AG04449 (cell line): ENCODE measurements at regions not wholly inside any gene's neighbourhood (a gene's known extent, or its start where the extent isn't known, plus 50 kb on each side); places are given as distances from the start of the nearest gene placed in this dataset.
"Not testable (repeated sequence)": the region's sequence is repeated elsewhere in the genome, so short reads cannot be mapped to it uniquely, and the experiment has no call there.

Source experiments
- CTCF ChIA-PET: fragments of 350-600 bp; formaldehyde crosslinking; extraction: SDS; loops from one replicate; lab custom pipeline; 2021; ENCODE audit warnings: antibody characterized with exemption; lab: Yijun Ruan, JAX
- POLR2A ChIA-PET: fragments of 400-600, 350-600 bp; formaldehyde crosslinking; extraction: SDS; loops from one replicate; lab custom pipeline; 2020; ENCODE audit warnings: antibody characterized with exemption, inconsistent platforms; lab: Yijun Ruan, JAX
- DNase-seq: peaks from one replicate; pipeline ENCODE4 v3.0.0-alpha.2; 2010; ENCODE audit warnings: low read depth, low spot score
- H3K4me3 ChIP-seq: 2 replicates; pipeline ENCODE4 v1.5.1; 2011; ENCODE audit warnings: low read depth, mild to moderate bottlenecking, control low read depth, low read length
- TF ChIP-seq, protein P1 (sequence below): IDR thresholded peaks from one replicate; pipeline ENCODE4 v1.5.1; 2011; ENCODE audit warnings: mild to moderate bottlenecking, moderate library complexity, low read length, control low read depth, inconsistent platforms; ENCODE audit not compliant: insufficient read depth; ENCODE audit errors: missing control alignments

DNA sequence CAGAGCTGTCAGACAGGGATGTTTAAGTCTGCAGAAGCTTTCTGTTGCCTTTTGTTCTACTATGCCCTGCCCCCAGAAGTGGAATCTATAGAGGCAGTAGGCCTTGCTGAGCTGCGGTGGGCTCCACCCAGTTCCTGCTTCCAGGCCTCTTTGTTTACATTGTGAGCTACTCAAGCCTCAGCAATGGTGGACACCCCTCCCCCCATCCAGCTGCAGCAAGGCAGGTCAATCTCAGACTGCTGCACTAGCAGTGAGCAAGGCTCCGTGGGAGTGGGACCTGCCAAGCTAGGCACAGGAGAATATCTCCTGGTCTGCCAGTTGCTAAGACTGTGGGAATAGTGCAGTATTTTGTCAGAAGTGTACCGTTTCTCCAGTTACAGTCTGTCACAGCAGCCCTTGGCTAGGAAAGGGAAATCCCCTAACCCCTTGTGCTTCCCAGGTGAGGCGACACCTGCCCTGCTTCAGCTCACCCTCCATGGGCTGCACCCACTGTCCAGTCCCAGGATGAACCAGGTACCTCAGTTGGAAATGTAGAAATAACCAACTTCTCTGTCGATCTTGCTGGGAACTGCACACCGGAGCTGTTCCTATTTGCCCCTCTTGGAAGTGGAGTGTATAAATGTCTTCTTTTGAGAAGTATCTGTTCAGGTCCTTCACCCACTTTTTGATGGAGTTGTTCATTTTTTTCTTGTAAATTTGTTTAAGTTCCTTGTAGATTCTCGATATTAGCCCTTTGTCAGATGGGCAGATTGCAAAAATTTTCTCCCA is 213.5 kb upstream of the SLC38A2 start:
- TF ChIP-seq, protein P1, sequence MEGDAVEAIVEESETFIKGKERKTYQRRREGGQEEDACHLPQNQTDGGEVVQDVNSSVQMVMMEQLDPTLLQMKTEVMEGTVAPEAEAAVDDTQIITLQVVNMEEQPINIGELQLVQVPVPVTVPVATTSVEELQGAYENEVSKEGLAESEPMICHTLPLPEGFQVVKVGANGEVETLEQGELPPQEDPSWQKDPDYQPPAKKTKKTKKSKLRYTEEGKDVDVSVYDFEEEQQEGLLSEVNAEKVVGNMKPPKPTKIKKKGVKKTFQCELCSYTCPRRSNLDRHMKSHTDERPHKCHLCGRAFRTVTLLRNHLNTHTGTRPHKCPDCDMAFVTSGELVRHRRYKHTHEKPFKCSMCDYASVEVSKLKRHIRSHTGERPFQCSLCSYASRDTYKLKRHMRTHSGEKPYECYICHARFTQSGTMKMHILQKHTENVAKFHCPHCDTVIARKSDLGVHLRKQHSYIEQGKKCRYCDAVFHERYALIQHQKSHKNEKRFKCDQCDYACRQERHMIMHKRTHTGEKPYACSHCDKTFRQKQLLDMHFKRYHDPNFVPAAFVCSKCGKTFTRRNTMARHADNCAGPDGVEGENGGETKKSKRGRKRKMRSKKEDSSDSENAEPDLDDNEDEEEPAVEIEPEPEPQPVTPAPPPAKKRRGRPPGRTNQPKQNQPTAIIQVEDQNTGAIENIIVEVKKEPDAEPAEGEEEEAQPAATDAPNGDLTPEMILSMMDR, result no peak
- POLR2A ChIA-PET, result interaction anchor here (0.6 to 0.7 kb wide), 2 partner anchors 30 to 46 kb away, joined by 3 read pairs; no protein-coding TSS in a partner anchor
- DNase-seq, result no peak
- no peak overlapping the region for H3K4me3 ChIP-seq
- CTCF ChIA-PET, result no interaction called here

DNA sequence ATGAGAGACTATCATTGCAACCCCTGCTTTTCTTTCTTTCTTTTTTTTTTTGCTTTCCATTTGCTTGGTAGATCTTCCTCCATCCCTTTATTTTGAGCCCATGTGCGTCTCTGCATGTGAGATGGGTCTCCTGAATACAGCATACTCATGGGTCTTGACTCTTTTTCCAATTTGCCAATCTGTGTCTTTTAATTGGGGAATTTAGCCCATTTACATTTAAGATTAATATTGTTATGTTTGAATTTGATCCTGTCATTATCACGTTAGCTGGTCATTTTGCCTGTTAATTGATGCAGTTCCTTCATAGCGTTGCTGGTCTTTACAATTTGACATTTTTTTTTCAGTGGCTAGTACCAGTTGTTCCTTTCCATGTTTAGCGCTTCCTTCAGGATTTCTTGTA is 211.5 kb upstream of the SLC38A2 start:
- POLR2A ChIA-PET, CTCF ChIA-PET, H3K4me3 ChIP-seq, DNase-seq: not testable (repeated sequence)

DNA sequence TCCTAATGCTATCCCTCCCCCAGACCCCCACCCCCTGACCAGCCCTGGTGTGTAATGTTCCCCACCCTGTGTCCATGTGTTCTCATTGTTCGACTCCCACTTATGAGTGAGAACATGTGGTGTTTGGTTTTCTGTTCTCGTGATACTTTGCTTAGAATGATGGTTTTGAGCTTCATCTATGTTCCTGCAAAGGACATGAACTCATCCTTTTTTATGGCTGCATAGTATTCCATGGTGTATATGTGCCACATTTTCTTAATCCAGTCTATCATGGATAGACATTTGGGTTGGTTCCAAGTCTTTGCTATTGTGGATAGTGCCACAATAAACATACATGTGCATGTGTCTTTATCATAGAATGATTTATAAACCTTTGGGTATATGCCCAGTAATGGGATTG is 209.4 kb upstream of the SLC38A2 start:
- CTCF ChIA-PET, DNase-seq, H3K4me3 ChIP-seq, POLR2A ChIA-PET: not testable (repeated sequence)

- ChIA-PET POLR2A (no interaction called here), CTCF (no interaction called here)
Observed at GRCh38 chr12:46580445-46580844, 207.9 kb upstream of the SLC38A2 start.

DNA sequence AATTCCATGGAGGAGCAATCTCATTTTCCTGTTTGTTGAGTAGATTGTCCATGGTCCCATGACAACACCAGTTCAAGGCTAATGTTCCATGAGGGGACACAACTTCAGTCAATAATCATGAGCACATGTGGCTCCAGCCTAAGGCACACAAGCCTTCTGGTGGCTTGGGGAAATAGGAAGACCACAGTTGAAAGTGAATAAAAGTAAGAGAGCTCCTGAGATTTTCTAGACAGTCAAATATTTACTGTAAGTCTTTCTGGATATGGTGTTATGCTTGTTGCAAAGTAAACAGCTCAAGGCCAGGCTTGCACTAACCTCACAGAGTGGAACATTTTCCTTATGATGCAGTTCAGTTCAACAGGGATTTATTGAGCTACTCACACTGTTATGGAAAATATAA is 206.9 kb upstream of the SLC38A2 start:
- ChIA-PET POLR2A (no interaction called here), CTCF (interaction anchor here (0.8 kb wide), 1 partner anchor 12 kb away, joined by 5 read pairs; no protein-coding TSS in a partner anchor)
- TF ChIP-seq, protein P1, result no peak
- no peak overlapping the region for H3K4me3 ChIP-seq
- DNase-seq, result no peak

More at GRCh38 chr12:46580445-46580844, 207.9 kb upstream of the SLC38A2 start:
- no peak overlapping the region for H3K4me3 ChIP-seq
- DNase-seq, result no peak
- TF ChIP-seq, protein P1, result no peak

- ChIA-PET CTCF (interaction anchor here (0.8 kb wide), 1 partner anchor 11 kb away, joined by 5 read pairs; no protein-coding TSS in a partner anchor), POLR2A (no interaction called here)
- TF ChIP-seq, protein P1, result no peak
- no peak overlapping the region for H3K4me3 ChIP-seq
- DNase-seq, result no peak
Observed at GRCh38 chr12:46578190-46578982, 205.8 kb upstream of the SLC38A2 start.

DNA sequence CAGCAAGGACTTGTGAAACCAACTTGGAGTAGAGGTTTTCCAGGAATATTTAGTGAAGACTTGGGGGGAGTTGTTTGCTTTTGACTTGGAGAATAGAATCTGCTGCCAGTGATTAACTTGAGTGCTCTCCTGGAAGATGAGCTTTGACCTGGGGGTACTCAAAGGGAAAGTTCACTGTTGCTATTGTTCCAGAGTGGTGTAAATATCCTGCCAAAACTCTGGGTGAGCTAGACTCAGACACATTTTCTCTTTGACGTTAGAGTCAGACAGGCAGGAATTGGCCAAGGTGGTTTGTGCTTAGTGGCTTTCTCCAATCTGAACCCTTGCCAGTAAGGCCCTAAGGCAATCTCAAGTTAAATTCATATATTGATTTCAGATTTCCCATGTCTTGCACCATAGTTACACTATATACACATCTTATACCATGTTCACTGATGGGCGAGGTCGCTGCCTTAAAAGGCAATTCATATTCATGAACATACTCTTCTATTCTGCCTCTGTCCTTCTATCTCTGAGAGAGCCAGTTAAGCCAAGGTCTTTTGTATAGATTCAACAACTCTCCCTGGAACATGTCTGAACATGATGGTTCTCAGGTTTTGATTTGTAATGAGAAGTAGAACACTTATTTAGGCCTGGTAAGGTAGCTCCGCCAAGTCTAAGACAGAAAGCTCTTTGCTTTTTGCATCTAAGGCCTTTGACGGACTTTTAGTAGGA is 204.6 kb upstream of the SLC38A2 start:
- POLR2A ChIA-PET, result no interaction called here
- TF ChIP-seq, protein P1, result no peak
- CTCF ChIA-PET, result no interaction called here
- no peak overlapping the region for H3K4me3 ChIP-seq
- no peak for DNase-seq
